WERI-Rb-1 (cell line): ENCODE measurements at regions not wholly inside any gene's neighbourhood (a gene's known extent, or its start where the extent isn't known, plus 50 kb on each side); places are given as distances from the start of the nearest gene placed in this dataset.

Experiments
- DNase-seq: peaks from one replicate; pipeline ENCODE4 v3.0.0-alpha.2; 2020
- H3K27ac ChIP-seq: fragments of 250-450 bp; sonication (Bioruptor Pico); 2 replicates; pipeline ENCODE4 v1.5.1; 2020; ENCODE audit warnings: mild to moderate bottlenecking, moderate library complexity
- H3K27me3 ChIP-seq: fragments of 250-450 bp; sonication (Bioruptor Pico); 2 replicates; pipeline ENCODE4 v1.5.1; 2021; ENCODE audit warnings: mild to moderate bottlenecking, low read depth, moderate library complexity; ENCODE audit not compliant: insufficient read depth, severe bottlenecking
- H3K36me3 ChIP-seq: fragments of 250-450 bp; sonication (Bioruptor Pico); 2 replicates; pipeline ENCODE4 v1.5.1; 2020; ENCODE audit warnings: mild to moderate bottlenecking, moderate library complexity
- H3K4me3 ChIP-seq: 2 replicates; pipeline ENCODE4 v1.5.1; 2011; ENCODE audit warnings: low read depth, mild to moderate bottlenecking, control low read depth, low read length
- H3K9me3 ChIP-seq: fragments of 250-450 bp; sonication (Bioruptor Pico); 2 replicates; pipeline ENCODE4 v1.5.1; 2021; ENCODE audit warnings: mild to moderate bottlenecking, moderate library complexity; ENCODE audit not compliant: severe bottlenecking
- TF ChIP-seq, protein P1 (sequence below): IDR thresholded peaks from 2 replicates; pipeline ENCODE4 v1.5.1; 2011; ENCODE audit warnings: low read depth, mild to moderate bottlenecking, control low read depth, inconsistent platforms, low read length

DNA sequence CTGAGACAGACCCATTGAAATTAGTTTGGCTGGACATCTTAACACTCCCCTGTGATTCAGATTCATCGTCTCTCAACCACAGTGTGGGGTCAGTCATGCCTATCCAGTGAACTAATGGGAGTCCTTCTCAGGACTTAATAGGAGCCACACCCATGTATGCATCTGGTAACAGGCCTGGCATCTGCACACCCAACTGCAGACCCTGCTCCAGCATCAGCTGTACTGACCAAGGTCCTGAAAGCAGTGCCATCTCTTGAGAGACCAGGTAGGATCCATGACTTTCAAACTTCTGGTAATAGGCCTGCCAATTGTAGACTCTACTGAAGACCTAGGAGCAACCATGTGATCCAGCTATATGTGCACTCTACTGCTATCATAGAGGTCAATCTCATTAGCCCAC lies 363.6 kb upstream of the POU3F2 start:
- Histone ChIP-seq H3K4me3 (no peak overlapping the region), H3K27ac (no peak overlapping the region), H3K36me3 (no peaks in the 10 kb centered on the region), H3K27me3 (no peaks in the 10 kb centered on the region), H3K9me3 (no peaks in the 10 kb centered on the region)
- TF ChIP-seq, protein P1, sequence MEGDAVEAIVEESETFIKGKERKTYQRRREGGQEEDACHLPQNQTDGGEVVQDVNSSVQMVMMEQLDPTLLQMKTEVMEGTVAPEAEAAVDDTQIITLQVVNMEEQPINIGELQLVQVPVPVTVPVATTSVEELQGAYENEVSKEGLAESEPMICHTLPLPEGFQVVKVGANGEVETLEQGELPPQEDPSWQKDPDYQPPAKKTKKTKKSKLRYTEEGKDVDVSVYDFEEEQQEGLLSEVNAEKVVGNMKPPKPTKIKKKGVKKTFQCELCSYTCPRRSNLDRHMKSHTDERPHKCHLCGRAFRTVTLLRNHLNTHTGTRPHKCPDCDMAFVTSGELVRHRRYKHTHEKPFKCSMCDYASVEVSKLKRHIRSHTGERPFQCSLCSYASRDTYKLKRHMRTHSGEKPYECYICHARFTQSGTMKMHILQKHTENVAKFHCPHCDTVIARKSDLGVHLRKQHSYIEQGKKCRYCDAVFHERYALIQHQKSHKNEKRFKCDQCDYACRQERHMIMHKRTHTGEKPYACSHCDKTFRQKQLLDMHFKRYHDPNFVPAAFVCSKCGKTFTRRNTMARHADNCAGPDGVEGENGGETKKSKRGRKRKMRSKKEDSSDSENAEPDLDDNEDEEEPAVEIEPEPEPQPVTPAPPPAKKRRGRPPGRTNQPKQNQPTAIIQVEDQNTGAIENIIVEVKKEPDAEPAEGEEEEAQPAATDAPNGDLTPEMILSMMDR = no peak
- DNase-seq = no peak

DNA sequence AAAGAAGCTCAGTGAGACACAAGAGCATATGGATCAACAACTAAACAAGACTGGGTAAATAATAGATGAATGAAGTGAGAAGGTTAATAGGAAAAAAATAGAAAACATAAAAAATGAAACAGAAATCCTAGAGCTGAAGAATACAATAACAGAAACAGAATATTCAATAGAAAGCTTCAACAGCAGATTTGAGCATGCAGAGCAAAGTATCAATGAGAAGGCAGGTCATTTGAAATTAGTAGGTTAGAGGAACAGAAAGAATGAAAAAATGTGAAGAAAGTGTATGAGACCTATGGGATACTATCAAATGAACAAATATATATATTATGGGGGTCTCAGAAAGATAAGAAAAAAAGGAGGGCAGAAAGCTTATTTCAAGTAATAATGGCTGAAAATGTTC lies 362.9 kb upstream of the POU3F2 start:
- no peaks in the 10 kb centered on the region for H3K9me3 ChIP-seq
- no peaks in the 10 kb centered on the region for H3K27me3 ChIP-seq
- H3K4me3 ChIP-seq = no peak overlapping the region
- H3K27ac ChIP-seq = no peak overlapping the region
- TF ChIP-seq, protein P1 = no peak
- no peaks in the 10 kb centered on the region for H3K36me3 ChIP-seq
- DNase-seq = no peak

DNA sequence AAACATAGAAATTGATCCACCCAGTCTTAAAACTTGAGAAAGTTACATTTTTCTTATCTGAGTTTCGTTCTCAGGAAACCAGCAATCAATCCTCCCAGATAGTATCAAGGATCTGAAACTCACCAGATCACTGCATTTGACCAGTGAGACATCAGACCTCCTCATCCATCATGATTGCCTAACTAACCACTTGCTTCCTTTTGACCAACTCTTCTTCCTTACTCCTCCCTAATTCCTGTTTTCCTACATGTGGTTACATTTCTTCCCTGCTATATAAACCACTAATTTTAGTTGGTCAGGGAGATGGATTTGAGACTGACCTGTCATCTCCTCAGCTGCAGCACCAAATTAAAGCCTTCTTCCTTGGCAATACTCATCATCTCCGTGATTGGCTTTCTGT lies 357.1 kb upstream of the POU3F2 start:
- no peaks in the 10 kb centered on the region for H3K27me3 ChIP-seq
- TF ChIP-seq, protein P1 = no peak
- no peaks in the 10 kb centered on the region for H3K36me3 ChIP-seq
- H3K9me3 ChIP-seq = no peaks in the 10 kb centered on the region
- no peak overlapping the region for H3K4me3 ChIP-seq
- DNase-seq = no peak
- no peak overlapping the region for H3K27ac ChIP-seq

DNA sequence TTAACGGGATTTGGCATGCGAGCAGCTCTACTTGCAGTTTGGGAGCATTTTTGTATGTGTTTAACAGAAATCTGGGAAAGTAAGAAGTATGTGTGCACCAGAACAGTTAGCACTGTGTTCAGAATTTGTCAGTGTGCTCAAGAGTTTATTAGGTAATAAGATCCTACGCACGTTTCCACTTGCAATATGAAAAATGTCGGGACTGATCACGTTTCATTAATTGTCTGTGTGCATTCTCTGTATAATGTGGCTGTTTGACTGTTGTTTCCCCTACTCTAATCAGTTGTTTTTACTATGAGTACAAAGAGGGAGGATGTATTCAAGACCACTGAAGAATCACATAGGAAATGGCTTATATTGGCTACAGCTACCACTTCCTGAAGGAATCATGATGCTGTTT lies 349.7 kb upstream of the POU3F2 start:
- H3K36me3 ChIP-seq = no peaks in the 10 kb centered on the region
- TF ChIP-seq, protein P1 = no peak
- H3K27ac ChIP-seq = no peak overlapping the region
- no peaks in the 10 kb centered on the region for H3K27me3 ChIP-seq
- H3K4me3 ChIP-seq = no peak overlapping the region
- no peaks in the 10 kb centered on the region for H3K9me3 ChIP-seq
- no peak for DNase-seq

DNA sequence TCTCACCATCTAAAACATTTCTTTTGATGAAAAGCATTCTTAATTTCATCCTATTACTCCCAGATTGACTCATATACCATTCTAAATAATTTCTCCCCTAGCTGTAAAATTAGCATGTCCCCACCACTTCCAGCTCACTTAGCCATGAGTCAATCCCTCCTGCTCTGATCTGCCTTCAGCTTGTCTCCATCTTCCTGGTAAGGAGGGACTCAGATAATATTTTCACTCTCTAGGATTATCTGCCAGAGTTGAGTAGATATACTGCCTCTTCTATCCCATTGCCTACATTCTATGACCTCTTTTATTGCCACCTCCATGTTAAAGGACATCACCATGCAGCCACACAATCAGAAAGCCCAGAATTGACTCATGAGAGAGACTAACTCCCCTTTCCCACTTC lies 348.8 kb upstream of the POU3F2 start:
- Histone ChIP-seq H3K27ac (no peak overlapping the region), H3K27me3 (no peaks in the 10 kb centered on the region), H3K36me3 (no peaks in the 10 kb centered on the region), H3K9me3 (no peaks in the 10 kb centered on the region), H3K4me3 (no peak overlapping the region)
- TF ChIP-seq, protein P1 = no peak
- no peak for DNase-seq

DNA sequence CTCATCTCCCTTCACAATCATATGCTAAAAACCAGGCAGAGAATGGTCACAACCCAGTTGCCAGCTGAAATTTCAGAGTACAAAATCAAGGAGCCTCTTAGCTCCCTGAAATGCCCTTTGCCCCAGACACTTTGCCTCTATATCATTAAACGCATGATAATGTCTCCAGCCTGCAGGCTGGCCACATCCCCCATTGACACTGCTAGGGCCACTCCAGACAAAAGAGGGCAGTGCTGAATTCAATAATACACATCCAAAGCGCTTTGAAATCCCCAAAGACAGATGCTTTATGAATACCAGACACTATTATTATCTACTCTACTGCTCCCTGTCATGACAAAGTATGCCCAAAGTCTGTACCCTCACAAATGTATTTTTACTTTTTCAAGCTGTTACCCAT lies 348.3 kb upstream of the POU3F2 start:
- Histone ChIP-seq H3K4me3 (no peak overlapping the region), H3K36me3 (no peaks in the 10 kb centered on the region), H3K27me3 (no peaks in the 10 kb centered on the region), H3K27ac (no peak overlapping the region), H3K9me3 (no peaks in the 10 kb centered on the region)
- TF ChIP-seq, protein P1 = no peak
- DNase-seq = no peak
